Mesenchymal stem cell (in vitro differentiated cells and primary cell): ENCODE measurements at regions not wholly inside any gene's neighbourhood (a gene's known extent, or its start where the extent isn't known, plus 50 kb on each side); places are given as distances from the start of the nearest gene placed in this dataset.

Experiments
- DNase-seq: peaks from one replicate; pipeline ENCODE4 v3.0.0-alpha.2; 2013
- H2AFZ ChIP-seq: one replicate; pipeline ENCODE4 v1.6.1; 2013; ENCODE audit warnings: low read depth, mild to moderate bottlenecking, control low read depth, inconsistent platforms, low read length, moderate library complexity
- H2AK5ac ChIP-seq: 2 replicates; pipeline ENCODE4 v1.6.1; 2013; ENCODE audit warnings: low read length, moderate library complexity, mild to moderate bottlenecking, inconsistent platforms; ENCODE audit not compliant: severe bottlenecking
- H2BK120ac ChIP-seq: one replicate; pipeline ENCODE4 v1.6.1; 2013; ENCODE audit warnings: low read depth, mild to moderate bottlenecking, inconsistent platforms, low read length, moderate library complexity
- H2BK12ac ChIP-seq, 2 experiments: one replicate each; pipeline ENCODE4 v1.6.1; 2013; ENCODE audit warnings: inconsistent platforms in 2 of 2, low read length in 2 of 2, mild to moderate bottlenecking in 2 of 2, moderate library complexity in 2 of 2, control low read depth in 1 of 2
- H2BK15ac ChIP-seq: one replicate; pipeline ENCODE4 v1.6.1; 2013; ENCODE audit warnings: mild to moderate bottlenecking, low read depth, inconsistent platforms; ENCODE audit not compliant: poor library complexity, severe bottlenecking
- H2BK5ac ChIP-seq: 2 replicates; pipeline ENCODE4 v1.6.1; 2013; ENCODE audit warnings: low read depth, mild to moderate bottlenecking, low read length, control low read depth, inconsistent platforms; ENCODE audit not compliant: poor library complexity, severe bottlenecking
- H3K14ac ChIP-seq, 2 experiments: one replicate each; pipeline ENCODE4 v1.6.1; 2013; ENCODE audit warnings: inconsistent platforms in 2 of 2, low read length in 2 of 2, control low read depth in 1 of 2, mild to moderate bottlenecking in 1 of 2, moderate library complexity in 1 of 2
- H3K18ac ChIP-seq, 2 experiments: one replicate each; pipeline ENCODE4 v1.6.1; 2013; ENCODE audit warnings: inconsistent platforms in 2 of 2, low read length in 2 of 2, control low read depth in 1 of 2, low read depth in 1 of 2, mild to moderate bottlenecking in 1 of 2
- H3K23ac ChIP-seq, 2 experiments: one replicate each; pipeline ENCODE4 v1.6.1; 2013; ENCODE audit warnings: inconsistent platforms in 2 of 2, low read length in 2 of 2, mild to moderate bottlenecking in 2 of 2, moderate library complexity in 2 of 2, control low read depth in 1 of 2
- H3K27ac ChIP-seq: 2 replicates; pipeline ENCODE4 v1.5.1; 2013; ENCODE audit warnings: mild to moderate bottlenecking, moderate library complexity, low read length, control low read depth, inconsistent platforms; ENCODE audit not compliant: poor library complexity, severe bottlenecking
- H3K27me3 ChIP-seq, 2 experiments: 2 replicates each; pipeline versions ENCODE4 v1.6.1 to v1.7.0; 2013; ENCODE audit warnings: low read length in 2 of 2, mild to moderate bottlenecking in 2 of 2, moderate library complexity in 2 of 2, control low read depth in 1 of 2, inconsistent platforms in 1 of 2; ENCODE audit not compliant: control insufficient read depth in 1 of 2, insufficient read depth in 1 of 2
- H3K36me3 ChIP-seq, 2 experiments: 2 replicates each; pipeline versions ENCODE4 v1.6.1 to v1.7.0; 2013; ENCODE audit warnings: low read length in 2 of 2, control low read depth in 1 of 2, inconsistent platforms in 1 of 2, low read depth in 1 of 2, mild to moderate bottlenecking in 1 of 2; ENCODE audit not compliant: insufficient read depth in 2 of 2, control insufficient read depth in 1 of 2
- H3K4ac ChIP-seq, 2 experiments: one replicate each; pipeline ENCODE4 v1.6.1; 2013; ENCODE audit warnings: inconsistent platforms in 2 of 2, low read length in 2 of 2, mild to moderate bottlenecking in 2 of 2, moderate library complexity in 2 of 2, control low read depth in 1 of 2, low read depth in 1 of 2
- H3K4me1 ChIP-seq: 2 replicates; pipeline ENCODE4 v1.6.1; 2013; ENCODE audit warnings: low read depth, low read length, control low read depth; ENCODE audit not compliant: control insufficient read depth, insufficient read depth
- H3K4me2 ChIP-seq: 2 replicates; pipeline ENCODE4 v1.6.1; 2013; ENCODE audit warnings: low read length, mild to moderate bottlenecking, inconsistent platforms; ENCODE audit not compliant: poor library complexity, severe bottlenecking
- H3K4me3 ChIP-seq, 2 experiments: 2 replicates each; pipeline versions ENCODE4 v1.5.1 to v1.7.0; 2013; ENCODE audit warnings: low read length in 2 of 2, mild to moderate bottlenecking in 2 of 2, control low read depth in 1 of 2, low read depth in 1 of 2; ENCODE audit not compliant: insufficient read depth in 1 of 2
- H3K79me1 ChIP-seq: replicated peaks from 2 replicates; pipeline ENCODE4 v1.6.1; 2013; ENCODE audit warnings: mild to moderate bottlenecking, control low read depth, low read length, inconsistent platforms; ENCODE audit not compliant: poor library complexity, severe bottlenecking
- H3K9ac ChIP-seq: 2 replicates; pipeline ENCODE4 v1.7.0; 2013; ENCODE audit warnings: mild to moderate bottlenecking, low read length, moderate library complexity
- H3K9me3 ChIP-seq: 2 replicates; pipeline ENCODE4 v1.7.0; 2013; ENCODE audit warnings: mild to moderate bottlenecking, low read length; ENCODE audit not compliant: control insufficient read depth
- H4K8ac ChIP-seq: one replicate; pipeline ENCODE4 v1.6.1; 2013; ENCODE audit warnings: inconsistent platforms, mild to moderate bottlenecking, low read length, moderate library complexity
- H4K91ac ChIP-seq: one replicate; pipeline ENCODE4 v1.6.1; 2013; ENCODE audit warnings: mild to moderate bottlenecking, low read length, inconsistent platforms
- WGBS: methylation state at CpG from one replicate; pipeline ENCODE4 v1.1.7; 2013; ENCODE audit warnings: mixed read lengths; 5-methylcytosine and 5-hydroxymethylcytosine counted together

DNA sequence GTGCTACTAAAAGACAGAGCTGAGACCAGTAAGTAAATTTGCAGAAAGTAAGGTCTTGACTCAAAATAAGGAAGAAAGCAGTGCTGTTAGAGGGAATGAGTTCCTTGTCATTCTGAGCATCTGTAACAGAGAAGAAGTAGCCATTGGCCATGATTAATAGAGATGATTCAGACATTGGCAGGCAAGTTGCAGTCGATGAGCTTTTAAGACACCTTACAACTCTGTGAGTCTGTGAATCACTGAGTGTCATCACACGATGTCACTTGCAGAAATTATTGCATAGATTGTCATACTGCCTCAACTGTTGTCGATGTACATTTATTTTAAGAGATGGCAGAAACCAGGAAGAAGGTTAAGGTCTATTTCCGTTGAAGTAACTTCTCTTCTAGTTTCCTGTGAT, 201.1 kb upstream of the CDH13 start:
- no peak overlapping the region for H3K4me2 ChIP-seq
- H3K9ac ChIP-seq = no peak overlapping the region
- DNase-seq = no peak
- no peak overlapping the region for H4K8ac ChIP-seq
- no peak overlapping the region for H3K4ac ChIP-seq
- H3K14ac ChIP-seq = no peak overlapping the region
- no peak overlapping the region for H3K27ac ChIP-seq
- peaks cover 3% of the 10 kb centered on the region for H3K9me3 ChIP-seq
- H3K4me1 ChIP-seq = no peaks in the 10 kb centered on the region
- no peaks in the 10 kb centered on the region for H3K36me3 ChIP-seq
- no peak overlapping the region for H2AK5ac ChIP-seq
- no peaks in the 10 kb centered on the region for H3K79me1 ChIP-seq
- no peak overlapping the region for H2BK120ac ChIP-seq
- H2BK12ac ChIP-seq = no peak overlapping the region
- WGBS = 81% methylated on average over 3 of the region's 4 CpGs
- no peak overlapping the region for H2BK15ac ChIP-seq
- no peak overlapping the region for H2AFZ ChIP-seq
- H4K91ac ChIP-seq = no peak overlapping the region
- H2BK5ac ChIP-seq = no peak overlapping the region
- no peak overlapping the region for H3K4me3 ChIP-seq
- no peak overlapping the region for H3K18ac ChIP-seq
- no peak overlapping the region for H3K23ac ChIP-seq
- peaks cover 0 to 4% of the 10 kb centered on the region in 2 experiments for H3K27me3 ChIP-seq

DNA sequence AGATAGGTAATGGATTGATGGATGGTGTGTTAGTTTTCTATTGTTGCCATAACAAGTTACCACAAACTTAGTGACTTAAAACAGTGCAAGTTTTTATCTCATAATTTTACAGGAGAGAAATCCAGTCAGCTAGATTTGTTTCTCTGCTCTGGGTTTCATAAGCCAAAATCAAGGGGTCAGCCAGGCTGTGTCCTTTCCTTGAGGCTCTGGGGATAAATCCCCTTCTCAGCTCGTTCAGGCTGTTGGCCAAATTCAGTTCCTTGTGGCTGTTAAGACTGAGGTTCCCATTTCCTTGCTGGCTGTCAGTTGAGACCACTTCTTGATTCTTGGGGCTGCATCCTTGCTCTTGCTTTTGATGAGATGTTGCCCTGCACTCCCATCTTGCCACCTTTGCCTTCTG, 204.9 kb upstream of the CDH13 start:
- Histone ChIP-seq H2BK120ac (no peak overlapping the region), H3K18ac (no peak overlapping the region), H2AK5ac (no peak overlapping the region), H3K9me3 (peaks cover 6% of the 10 kb centered on the region), H3K27me3 (peaks cover 0 to 6% of the 10 kb centered on the region in 2 experiments), H2BK12ac (no peak overlapping the region), H3K23ac (no peak overlapping the region), H3K4ac (no peak overlapping the region), H3K4me3 (no peak overlapping the region), H3K79me1 (no peaks in the 10 kb centered on the region), H3K27ac (no peak overlapping the region), H3K36me3 (no peaks in the 10 kb centered on the region), H3K9ac (no peak overlapping the region), H3K14ac (no peak overlapping the region), H2BK15ac (no peak overlapping the region), H3K4me1 (no peaks in the 10 kb centered on the region), H4K8ac (no peak overlapping the region), H4K91ac (no peak overlapping the region), H3K4me2 (no peak overlapping the region), H2BK5ac (no peak overlapping the region), H2AFZ (no peak overlapping the region)
- 26% methylated on average over 1 of the region's 1 CpG for WGBS
- DNase-seq = no peak

DNA sequence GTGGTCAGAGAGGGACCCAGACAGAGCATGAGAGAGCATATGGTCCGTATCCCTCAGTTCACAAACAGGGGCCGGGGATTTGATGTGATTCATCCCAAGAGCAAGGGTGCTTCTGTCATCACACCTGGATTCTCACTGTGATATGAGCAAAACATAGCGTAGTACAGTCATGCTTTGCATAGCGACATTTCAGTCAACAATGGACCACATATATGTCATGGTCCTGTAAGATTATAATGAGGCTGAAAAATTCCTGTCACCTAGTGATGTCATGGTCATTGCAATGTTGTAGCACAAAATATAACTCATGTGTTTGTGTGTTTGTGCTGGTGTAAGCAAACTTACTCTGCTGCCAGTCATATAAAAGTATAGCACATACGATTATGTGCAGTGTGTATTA, 207.4 kb upstream of the CDH13 start:
- H3K4me2 ChIP-seq = no peak overlapping the region
- 86% methylated on average over 4 of the region's 5 CpGs for WGBS
- no peak overlapping the region for H2AFZ ChIP-seq
- H3K9me3 ChIP-seq = peaks cover 6% of the 10 kb centered on the region
- H3K36me3 ChIP-seq = no peaks in the 10 kb centered on the region
- no peak overlapping the region for H4K8ac ChIP-seq
- no peak overlapping the region for H3K18ac ChIP-seq
- H2BK5ac ChIP-seq = no peak overlapping the region
- no peak overlapping the region for H3K4ac ChIP-seq
- no peak overlapping the region for H3K4me3 ChIP-seq
- no peak overlapping the region for H3K27ac ChIP-seq
- no peak overlapping the region for H2BK15ac ChIP-seq
- no peak for DNase-seq
- peaks cover 0 to 7% of the 10 kb centered on the region in 2 experiments for H3K27me3 ChIP-seq
- H2AK5ac ChIP-seq = no peak overlapping the region
- H2BK120ac ChIP-seq = no peak overlapping the region
- no peak overlapping the region for H4K91ac ChIP-seq
- no peaks in the 10 kb centered on the region for H3K4me1 ChIP-seq
- H3K79me1 ChIP-seq = no peaks in the 10 kb centered on the region
- H3K9ac ChIP-seq = no peak overlapping the region
- no peak overlapping the region for H2BK12ac ChIP-seq
- H3K23ac ChIP-seq = no peak overlapping the region
- no peak overlapping the region for H3K14ac ChIP-seq

DNA sequence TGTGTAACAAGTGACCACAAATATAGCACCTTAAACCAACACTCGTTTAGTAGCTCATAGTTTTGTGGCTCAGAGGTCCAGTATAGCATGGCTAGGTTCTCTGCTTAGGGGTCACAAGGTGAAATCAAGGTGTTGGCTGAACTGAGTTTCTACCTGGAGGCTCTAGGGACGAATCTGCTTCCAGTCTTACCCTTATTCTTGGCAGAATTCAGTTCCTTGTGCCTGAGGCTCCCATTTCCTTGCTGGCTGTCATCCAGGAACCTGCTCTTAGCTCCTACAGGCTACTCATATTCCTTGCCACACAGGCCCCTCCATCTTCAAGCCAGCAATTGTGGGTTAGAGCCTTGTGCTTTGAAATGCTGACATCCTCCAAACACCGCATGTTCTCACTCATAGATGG, 212.3 kb upstream of the CDH13 start:
- no peak overlapping the region for H4K8ac ChIP-seq
- H2AFZ ChIP-seq = no peak overlapping the region
- no peak overlapping the region for H3K4me3 ChIP-seq
- WGBS = 70% methylated on average over 2 of the region's 3 CpGs
- H3K36me3 ChIP-seq = no peaks in the 10 kb centered on the region
- H3K4ac ChIP-seq = no peak overlapping the region
- DNase-seq = no peak
- peaks cover 3% of the 10 kb centered on the region for H3K9me3 ChIP-seq
- H3K27ac ChIP-seq = no peak overlapping the region
- peaks cover 2% of the 10 kb centered on the region for H3K4me1 ChIP-seq
- H3K9ac ChIP-seq = no peak overlapping the region
- no peaks in the 10 kb centered on the region for H3K79me1 ChIP-seq
- no peak overlapping the region for H2BK5ac ChIP-seq
- H2BK15ac ChIP-seq = no peak overlapping the region
- H3K27me3 ChIP-seq = peaks cover 0 to 11% of the 10 kb centered on the region in 2 experiments
- no peak overlapping the region for H3K23ac ChIP-seq
- no peak overlapping the region for H4K91ac ChIP-seq
- no peak overlapping the region for H3K14ac ChIP-seq
- H2BK120ac ChIP-seq = no peak overlapping the region
- no peak overlapping the region for H2BK12ac ChIP-seq
- H3K18ac ChIP-seq = no peak overlapping the region
- H2AK5ac ChIP-seq = no peak overlapping the region
- no peak overlapping the region for H3K4me2 ChIP-seq
